PC-9 (cell line): ENCODE measurements at regions not wholly inside any gene's neighbourhood (a gene's known extent, or its start where the extent isn't known, plus 50 kb on each side); places are given as distances from the start of the nearest gene placed in this dataset.

ENCODE experiments used
- BruUV-seq: library from RNA; stranded (reverse); fragments of 400-500 nt; replicated peaks from 2 replicates; lab custom pipeline; 2021; lab: Mats Ljungman, UMichigan
- CTCF ChIA-PET: fragments of 300-600 bp; sonication (Branson Sonifier 250); formaldehyde crosslinking; loops from one replicate; lab custom pipeline; 2022; ENCODE audit warnings: antibody characterized with exemption; lab: Charles Lee
- POLR2A ChIA-PET: fragments of 300-600 bp; sonication (Branson Sonifier 250); formaldehyde crosslinking; loops from one replicate; lab custom pipeline; 2022; ENCODE audit warnings: antibody characterized with exemption; ENCODE audit not compliant: unreplicated experiment; lab: Charles Lee
- DNase-seq, 2 experiments: peaks; one replicate each; pipeline versions ENCODE4 v3.0.0 to v3.0.0-alpha.2; 2015 to 2022; ENCODE audit warnings: mixed read lengths in 1 of 2
- H2AFZ ChIP-seq: fragments of 200-600 bp; sonication (generic); 2 replicates; pipeline ENCODE4 v1.8.1; 2017; ENCODE audit warnings: antibody characterized with exemption
- H3F3A ChIP-seq: fragments of 200-600 bp; sonication (generic); 2 replicates; pipeline ENCODE4 v1.8.1; 2017; ENCODE audit warnings: antibody characterized with exemption, mild to moderate bottlenecking, low read depth; ENCODE audit not compliant: insufficient read depth
- H3K27ac ChIP-seq: fragments of 200-600 bp; sonication (generic); 2 replicates; pipeline ENCODE4 v1.6.1; 2016; ENCODE audit warnings: mixed run types
- H3K27me3 ChIP-seq: fragments of 200-600 bp; sonication (generic); 2 replicates; pipeline ENCODE4 v1.6.1; 2016; ENCODE audit warnings: low read depth, mixed run types; ENCODE audit not compliant: insufficient read depth
- H3K36me3 ChIP-seq: fragments of 200-600 bp; sonication (generic); 2 replicates; pipeline ENCODE4 v1.6.1; 2016; ENCODE audit warnings: low read depth, mixed run types
- H3K4me1 ChIP-seq: fragments of 200-600 bp; sonication (generic); replicated peaks from 2 replicates; pipeline ENCODE4 v1.6.1; 2016; ENCODE audit warnings: mixed run types; ENCODE audit not compliant: insufficient read depth
- H3K4me2 ChIP-seq: fragments of 200-600 bp; sonication (generic); 2 replicates; pipeline ENCODE4 v1.6.1; 2017; ENCODE audit warnings: mixed run types
- H3K4me3 ChIP-seq: fragments of 200-600 bp; sonication (generic); 2 replicates; pipeline ENCODE4 v1.6.1; 2016; ENCODE audit warnings: mixed run types
- H3K79me2 ChIP-seq: fragments of 200-600 bp; sonication (generic); 2 replicates; pipeline ENCODE4 v1.6.1; 2017; ENCODE audit warnings: low read depth, mixed run types
- H3K9me2 ChIP-seq: fragments of 200-600 bp; sonication (generic); 2 replicates; pipeline ENCODE4 v1.8.1; 2017; ENCODE audit warnings: mild to moderate bottlenecking; ENCODE audit not compliant: insufficient read depth
- H3K9me3 ChIP-seq: fragments of 200-600 bp; sonication (generic); 2 replicates; pipeline ENCODE4 v1.8.1; 2016; ENCODE audit warnings: low read depth; ENCODE audit not compliant: insufficient read depth
- H4K20me1 ChIP-seq: fragments of 200-600 bp; sonication (generic); 2 replicates; pipeline ENCODE4 v1.8.1; 2017; ENCODE audit not compliant: insufficient read depth
- CTCF ChIP-seq: fragments of 200-600 bp; sonication (generic); conservative IDR thresholded peaks from 2 replicates; pipeline ENCODE4 v1.6.1; 2017; ENCODE audit warnings: mixed run types, antibody characterized with exemption, mild to moderate bottlenecking, moderate library complexity
- EZH2 ChIP-seq: fragments of 200-600 bp; sonication (generic); IDR thresholded peaks from 2 replicates; pipeline ENCODE4 v1.8.0; 2017; ENCODE audit warnings: antibody characterized with exemption, low read depth
- intact Hi-C: fragments of 100-400 bp; cut with micrococcal nuclease; formaldehyde crosslinking; loops from one replicate; pipeline ENCODE4 v1.10.0; 2022; ENCODE audit not compliant: unreplicated experiment

GRCh38 chr1:30137001-30137400 lies 586.4 kb downstream of the MATN1 start:
- Histone ChIP-seq H3K36me3 (no peaks in the 10 kb centered on the region), H3K9me3 (no peaks in the 10 kb centered on the region)

GRCh38 chr1:30135698-30136097 lies 587.7 kb downstream of the MATN1 start:
- Histone ChIP-seq H3K9me2 (no peaks in the 10 kb centered on the region), H3F3A (no peaks in the 10 kb centered on the region), H2AFZ (no peak overlapping the region), H3K36me3 (no peaks in the 10 kb centered on the region), H3K4me3 (no peak overlapping the region), H3K9me3 (no peaks in the 10 kb centered on the region), H3K27ac (no peak overlapping the region), H3K4me1 (no peaks in the 10 kb centered on the region), H3K27me3 (peaks cover 75% of the 10 kb centered on the region), H3K4me2 (no peak overlapping the region), H3K79me2 (no peaks in the 10 kb centered on the region), H4K20me1 (no peaks in the 10 kb centered on the region)
- no peak for DNase-seq
- TF ChIP-seq EZH2 (no peak), CTCF (no peak)
- ChIA-PET POLR2A (no interaction called here), CTCF (no interaction called here)
- intact Hi-C loops, result no loop called here
- BruUV-seq, result no TSS peak

More at GRCh38 chr1:30137001-30137400, 586.4 kb downstream of the MATN1 start:
- BruUV-seq, result no TSS peak
- DNase-seq, result no peak
- H3K79me2 ChIP-seq, result no peaks in the 10 kb centered on the region
- no peak overlapping the region for H3K4me2 ChIP-seq
- no peaks in the 10 kb centered on the region for H3K4me1 ChIP-seq
- no peaks in the 10 kb centered on the region for H4K20me1 ChIP-seq
- TF ChIP-seq EZH2 (no peak), CTCF (no peak)
- H3K4me3 ChIP-seq, result no peak overlapping the region
- intact Hi-C loops, result no loop called here
- ChIA-PET POLR2A (no interaction called here), CTCF (no interaction called here)
- no peak overlapping the region for H3K27ac ChIP-seq
- H3K27me3 ChIP-seq, result peaks cover 72% of the 10 kb centered on the region
- no peak overlapping the region for H2AFZ ChIP-seq
- no peaks in the 10 kb centered on the region for H3F3A ChIP-seq
- H3K9me2 ChIP-seq, result no peaks in the 10 kb centered on the region

- no peaks in the 10 kb centered on the region for H3K9me2 ChIP-seq
- POLR2A ChIA-PET, result no interaction called here
- DNase-seq, result no peak
- H4K20me1 ChIP-seq, result no peaks in the 10 kb centered on the region
- H3K4me1 ChIP-seq, result no peaks in the 10 kb centered on the region
- H3K4me3 ChIP-seq, result no peak overlapping the region
- peaks cover 64% of the 10 kb centered on the region for H3K27me3 ChIP-seq
- H3K79me2 ChIP-seq, result no peaks in the 10 kb centered on the region
- intact Hi-C loops, result no loop called here
- H3F3A ChIP-seq, result no peaks in the 10 kb centered on the region
- no peak for TF ChIP-seq CTCF
- no peak for TF ChIP-seq EZH2
- H3K4me2 ChIP-seq, result no peak overlapping the region
- CTCF ChIA-PET, result interaction anchor here (0.6 kb wide), 1 partner anchor 598 kb away, joined by 3 read pairs; no protein-coding TSS in a partner anchor
- BruUV-seq, result no TSS peak
- H3K36me3 ChIP-seq, result no peaks in the 10 kb centered on the region
- H2AFZ ChIP-seq, result no peak overlapping the region
- no peak overlapping the region for H3K27ac ChIP-seq
- no peaks in the 10 kb centered on the region for H3K9me3 ChIP-seq
Observed at GRCh38 chr1:30134466-30135217, 588.7 kb downstream of the MATN1 start.
